ENCODE measurements at regions not wholly inside any gene's neighbourhood (a gene's known extent, or its start where the extent isn't known, plus 50 kb on each side); places are given as distances from the start of the nearest gene placed in this dataset.
"Not testable (repeated sequence)": the region's sequence is repeated elsewhere in the genome, so short reads cannot be mapped to it uniquely, and the experiment has no call there.

DNA sequence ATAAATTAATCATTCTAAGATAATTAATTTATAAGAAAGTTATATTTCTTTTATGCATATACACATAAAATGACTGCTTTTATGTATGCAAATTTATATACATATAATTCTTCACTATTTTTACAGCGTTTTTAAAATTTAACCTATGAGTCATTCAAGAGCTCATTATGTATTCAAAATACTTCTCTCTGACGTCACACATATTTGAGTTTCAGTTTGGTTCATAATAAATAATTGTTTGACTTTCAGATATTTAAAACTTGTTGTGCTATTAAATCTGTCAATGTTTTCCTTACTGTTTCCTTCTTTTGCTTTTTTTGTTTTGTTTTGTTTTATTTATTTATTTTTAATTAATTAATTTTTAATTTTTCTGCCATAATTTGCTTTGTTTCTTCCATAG is 467.5 kb upstream of the ADGRB3 start:
- no peak overlapping the region for H3K4me3 ChIP-seq (ENCODE audit: control insufficient read depth, low read depth, low read length)
- no peak for DNase-seq (ENCODE audit: low read depth)
- TF ChIP-seq, protein P1, sequence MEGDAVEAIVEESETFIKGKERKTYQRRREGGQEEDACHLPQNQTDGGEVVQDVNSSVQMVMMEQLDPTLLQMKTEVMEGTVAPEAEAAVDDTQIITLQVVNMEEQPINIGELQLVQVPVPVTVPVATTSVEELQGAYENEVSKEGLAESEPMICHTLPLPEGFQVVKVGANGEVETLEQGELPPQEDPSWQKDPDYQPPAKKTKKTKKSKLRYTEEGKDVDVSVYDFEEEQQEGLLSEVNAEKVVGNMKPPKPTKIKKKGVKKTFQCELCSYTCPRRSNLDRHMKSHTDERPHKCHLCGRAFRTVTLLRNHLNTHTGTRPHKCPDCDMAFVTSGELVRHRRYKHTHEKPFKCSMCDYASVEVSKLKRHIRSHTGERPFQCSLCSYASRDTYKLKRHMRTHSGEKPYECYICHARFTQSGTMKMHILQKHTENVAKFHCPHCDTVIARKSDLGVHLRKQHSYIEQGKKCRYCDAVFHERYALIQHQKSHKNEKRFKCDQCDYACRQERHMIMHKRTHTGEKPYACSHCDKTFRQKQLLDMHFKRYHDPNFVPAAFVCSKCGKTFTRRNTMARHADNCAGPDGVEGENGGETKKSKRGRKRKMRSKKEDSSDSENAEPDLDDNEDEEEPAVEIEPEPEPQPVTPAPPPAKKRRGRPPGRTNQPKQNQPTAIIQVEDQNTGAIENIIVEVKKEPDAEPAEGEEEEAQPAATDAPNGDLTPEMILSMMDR (conservative IDR thresholded peaks at IDR 0.05; ENCODE audit: control insufficient read depth, insufficient read depth, low read depth, low read length): no peak

GRCh38 chr6:68160812-68161211 is 474.3 kb upstream of the ADGRB3 start:
- not testable (repeated sequence) for H3K4me3 ChIP-seq (ENCODE audit: control insufficient read depth, low read depth, low read length); DNase-seq (ENCODE audit: low read depth)

DNA sequence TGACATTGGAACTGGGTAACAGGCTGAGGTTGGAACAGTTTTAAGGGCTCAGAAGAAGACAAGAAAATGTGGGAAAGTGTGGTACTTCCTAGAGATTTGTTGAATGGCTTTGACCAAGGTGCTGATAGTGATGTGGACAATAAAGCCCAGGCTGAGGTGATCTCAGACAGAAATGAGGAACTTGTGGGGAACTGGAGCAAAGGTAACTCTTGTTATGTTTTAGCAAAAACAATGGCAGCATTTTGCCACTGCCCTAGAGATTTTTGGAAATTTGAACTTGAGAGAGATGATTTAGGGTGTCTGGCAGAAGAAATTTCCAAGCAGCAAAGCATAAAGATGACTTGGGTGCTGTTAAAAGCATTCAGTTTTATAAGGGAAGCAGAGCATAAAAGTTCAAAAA is 474.7 kb upstream of the ADGRB3 start:
- TF ChIP-seq, protein P1 (conservative IDR thresholded peaks at IDR 0.05; ENCODE audit: control insufficient read depth, insufficient read depth, low read depth, low read length): no peak
- no peak for DNase-seq (ENCODE audit: low read depth)
- no peak overlapping the region for H3K4me3 ChIP-seq (ENCODE audit: control insufficient read depth, low read depth, low read length)

GRCh38 chr6:68159433-68159832 is 475.6 kb upstream of the ADGRB3 start:
- DNase-seq (ENCODE audit: low read depth): no peak
- TF ChIP-seq, protein P1 (conservative IDR thresholded peaks at IDR 0.05; ENCODE audit: control insufficient read depth, insufficient read depth, low read depth, low read length): no peak
- no peak overlapping the region for H3K4me3 ChIP-seq (ENCODE audit: control insufficient read depth, low read depth, low read length)

GRCh38 chr6:68158256-68158655 is 476.8 kb upstream of the ADGRB3 start:
- TF ChIP-seq, protein P1 (conservative IDR thresholded peaks at IDR 0.05; ENCODE audit: control insufficient read depth, insufficient read depth, low read depth, low read length): no peak
- DNase-seq (ENCODE audit: low read depth): no peak
- no peak overlapping the region for H3K4me3 ChIP-seq (ENCODE audit: control insufficient read depth, low read depth, low read length)

GRCh38 chr6:68144667-68145066 is 490.4 kb upstream of the ADGRB3 start:
- TF ChIP-seq, protein P1 (conservative IDR thresholded peaks at IDR 0.05; ENCODE audit: control insufficient read depth, insufficient read depth, low read depth, low read length): no peak
- no peak overlapping the region for H3K4me3 ChIP-seq (ENCODE audit: control insufficient read depth, low read depth, low read length)
- DNase-seq (ENCODE audit: low read depth): no peak

DNA sequence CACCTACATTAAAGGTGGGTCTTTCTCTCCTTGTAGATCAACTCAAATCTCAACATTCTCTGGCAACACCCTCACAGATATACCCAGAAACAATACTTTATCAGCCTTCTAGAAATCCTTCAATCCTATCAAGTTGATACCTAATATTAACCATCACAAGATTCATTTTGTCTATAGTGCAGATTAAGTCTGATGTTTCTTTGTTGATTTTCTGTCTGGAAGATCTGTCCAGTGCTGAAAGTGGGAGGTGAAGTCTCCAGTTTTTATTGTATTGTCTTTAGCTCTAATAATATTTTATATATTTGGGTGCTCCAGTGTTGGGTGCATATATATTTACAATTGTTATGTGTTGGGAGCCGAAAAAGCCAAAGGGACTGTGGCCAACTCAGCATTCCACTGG is 493.9 kb upstream of the ADGRB3 start:
- TF ChIP-seq, protein P1 (conservative IDR thresholded peaks at IDR 0.05; ENCODE audit: control insufficient read depth, insufficient read depth, low read depth, low read length): no peak

More for the DNA sequence above, 493.9 kb upstream of the ADGRB3 start:
- DNase-seq (ENCODE audit: low read depth): no peak
- H3K4me3 ChIP-seq (ENCODE audit: control insufficient read depth, low read depth, low read length): no peak overlapping the region
